GM12878 (cell line): ENCODE measurements at regions not wholly inside any gene's neighbourhood (a gene's known extent, or its start where the extent isn't known, plus 50 kb on each side); places are given as distances from the start of the nearest gene placed in this dataset.
A peak's percentile ranks its signal among the peaks of the same experiment; 100 is the strongest.

ENCODE experiments used
- ATAC-seq: fragments of 200-7000 bp; cut with Tn5 transposase; 3 replicates; pipeline ENCODE4 v1.9.1; 2020; ENCODE audit warnings: mild to moderate bottlenecking, moderate library complexity
- BruUV-seq: library from RNA; stranded (reverse); fragments of 400-500 nt; replicated peaks from 2 replicates; lab custom pipeline; 2021; lab: Mats Ljungman, UMichigan
- CTCF ChIA-PET: fragments of 300-600 bp; sonication (Branson Sonifier 250); formaldehyde crosslinking; extraction: SDS; loops from one replicate; lab custom pipeline; 2021; ENCODE audit warnings: inconsistent platforms; lab: Yijun Ruan, JAX
- POLR2A ChIA-PET: fragments of 350-600 bp; formaldehyde crosslinking; extraction: SDS; loops from one replicate; lab custom pipeline; 2021; ENCODE audit warnings: inconsistent platforms; lab: Charles Lee
- RAD21 ChIA-PET: fragments of 300-600 bp; sonication (Branson Sonifier 250); formaldehyde crosslinking; loops from one replicate; lab custom pipeline; 2023; ENCODE audit warnings: antibody characterized with exemption; ENCODE audit not compliant: unreplicated experiment; lab: Charles Lee
- SMC1A ChIA-PET: fragments of 300-600 bp; sonication (Branson Sonifier 250); formaldehyde crosslinking; loops from one replicate; lab custom pipeline; 2023; ENCODE audit not compliant: unreplicated experiment, uncharacterized antibody; lab: Charles Lee
- DNase-seq: peaks from one replicate; pipeline ENCODE4 v3.0.0-alpha.2; 2011; ENCODE audit warnings: low read depth, low spot score
- FAIRE-seq: peaks from 3 replicates; lab custom pipeline; 2011; peaks lifted over from hg19 to GRCh38; lab: Jason Lieb, UNC
- H2AFZ ChIP-seq: 2 replicates; pipeline ENCODE4 v1.6.0; 2011; ENCODE audit warnings: low read depth, low read length, control low read depth; ENCODE audit not compliant: control insufficient read depth
- H3K27ac ChIP-seq: 2 replicates; pipeline ENCODE4 v1.5.1; 2011; ENCODE audit warnings: control low read depth; ENCODE audit not compliant: control insufficient read depth, insufficient read depth
- H3K27me3 ChIP-seq, 2 experiments: replicated peaks in 1 of 2; 2 replicates each; pipeline versions ENCODE4 v1.6.0 to v1.6.1; 2011; ENCODE audit warnings: low read length in 1 of 2; ENCODE audit not compliant: control insufficient read depth in 2 of 2, insufficient read depth in 2 of 2
- H3K36me3 ChIP-seq, 2 experiments: 2 replicates each; pipeline ENCODE4 v1.5.1; 2011; ENCODE audit warnings: low read length in 1 of 2; ENCODE audit not compliant: control insufficient read depth in 2 of 2, insufficient read depth in 2 of 2
- H3K4me1 ChIP-seq: 2 replicates; pipeline ENCODE4 v1.6.1; 2011; ENCODE audit warnings: mild to moderate bottlenecking, low read length, moderate library complexity, mixed read lengths; ENCODE audit not compliant: control insufficient read depth, insufficient read depth
- H3K4me2 ChIP-seq: 2 replicates; pipeline ENCODE4 v1.6.0; 2011; ENCODE audit warnings: control low read depth; ENCODE audit not compliant: control insufficient read depth, insufficient read depth
- H3K4me3 ChIP-seq: fragments of 200-600 bp; sonication (generic); 2 replicates; pipeline ENCODE4 v1.5.1; 2016
- H3K79me2 ChIP-seq: 2 replicates; pipeline ENCODE4 v1.6.0; 2011; ENCODE audit warnings: low read length; ENCODE audit not compliant: control insufficient read depth, insufficient read depth
- H3K9ac ChIP-seq: 2 replicates; pipeline ENCODE4 v1.8.0; 2011; ENCODE audit warnings: low read length, control low read depth, mixed read lengths; ENCODE audit not compliant: control insufficient read depth, insufficient read depth
- H3K9me3 ChIP-seq: replicated peaks from 3 replicates; pipeline ENCODE4 v1.5.1; 2011; ENCODE audit warnings: mild to moderate bottlenecking, low read length; ENCODE audit not compliant: control insufficient read depth, insufficient read depth
- H4K20me1 ChIP-seq: 2 replicates; pipeline ENCODE4 v1.6.0; 2011; ENCODE audit not compliant: control insufficient read depth, insufficient read depth
- CTCF ChIP-seq, 3 experiments: IDR thresholded peaks in 2 of 3; conservative IDR thresholded peaks in 1 of 3; 2 replicates each; pipeline ENCODE4 v1.5.1; 2011; ENCODE audit warnings: low read depth in 3 of 3, low read length in 3 of 3, mild to moderate bottlenecking in 3 of 3, control low read depth in 2 of 3, moderate library complexity in 2 of 3, inconsistent platforms in 1 of 3, mixed read lengths in 1 of 3; ENCODE audit not compliant: control insufficient read depth in 2 of 3, insufficient read depth in 1 of 3; ENCODE audit errors: extremely low read depth in 1 of 3
- RAD21 ChIP-seq: IDR thresholded peaks from 2 replicates; pipeline ENCODE4 v1.6.1; 2011; ENCODE audit warnings: mild to moderate bottlenecking, low read depth, low read length, moderate library complexity; ENCODE audit not compliant: insufficient read depth
- SMC3 ChIP-seq: IDR thresholded peaks from 2 replicates; pipeline ENCODE4 v1.6.1; 2011; ENCODE audit warnings: low read length, improper control_type of control experiment, borderline replicate concordance
- ZNF622 ChIP-seq: fragments of 450-650 bp; IDR thresholded peaks from 2 replicates; pipeline ENCODE4 v1.6.1; 2017; ENCODE audit warnings: mild to moderate bottlenecking, inconsistent platforms
- WGBS: methylation state at CpG from one replicate; pipeline ENCODE4 v1.1.6; 2016; ENCODE audit warnings: low lambda C conversion rate; ENCODE audit not compliant: insufficient replicate concordance, insufficient coverage; ENCODE audit errors: missing lambda C conversion rate; 5-methylcytosine and 5-hydroxymethylcytosine counted together
- in situ Hi-C: fragments of 300-500 bp; cut with MboI; formaldehyde crosslinking; loops from 9 replicates; pipeline ENCODE4 v1.14.3; 2018; ENCODE audit warnings: mixed read lengths
- intact Hi-C: fragments of 100-400 bp; cut with micrococcal nuclease; formaldehyde crosslinking; loops from one replicate; pipeline ENCODE4 v1.14.2; 2022; ENCODE audit not compliant: unreplicated experiment

DNA sequence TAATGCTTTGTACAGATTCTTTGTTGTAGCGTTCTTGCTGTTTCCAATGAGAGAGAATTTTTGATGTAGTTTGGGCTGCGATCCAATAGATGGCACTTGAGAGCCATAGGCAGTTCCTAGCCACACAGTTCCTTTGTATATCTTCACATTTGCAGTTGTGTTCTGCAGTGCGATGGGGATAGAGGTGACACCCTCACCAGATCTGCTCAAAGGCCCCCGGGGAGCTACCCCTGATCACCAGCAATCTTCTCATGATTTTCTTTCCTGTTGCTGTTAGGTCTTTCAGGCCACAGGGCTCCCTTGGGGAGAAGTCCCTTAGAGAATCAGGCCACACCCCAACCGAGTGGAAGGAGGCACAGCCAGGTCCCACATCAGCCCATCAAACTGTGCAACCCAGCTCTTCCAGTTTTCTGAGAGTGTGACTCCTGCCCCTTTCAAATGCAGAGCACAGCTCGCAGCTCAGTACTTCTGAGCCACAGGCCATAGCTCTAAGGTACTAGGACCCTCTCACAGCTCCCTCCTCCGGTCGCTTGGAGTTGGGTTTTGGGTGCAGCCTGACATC, 353.7 kb downstream of the SLCO4C1 start:
- H3K36me3 ChIP-seq: no peaks in the 10 kb centered on the region
- no peak overlapping the region for H3K4me3 ChIP-seq
- H3K9ac ChIP-seq: no peak overlapping the region
- ChIA-PET RAD21 (interaction anchor here (0.8 to 2.2 kb wide), 3 partner anchors 36 to 1081 kb away, joined by 3 to 10 read pairs (median 5); no protein-coding TSS in a partner anchor), SMC1A (interaction anchor here (0.7 to 1.9 kb wide), 8 partner anchors 9 to 310 kb away, joined by 3 to 9 read pairs (median 4); no protein-coding TSS in a partner anchor), CTCF (interaction anchor here (0.5 to 3.7 kb wide), 11 partner anchors 9 to 322 kb away, joined by 3 to 31 read pairs (median 4); no protein-coding TSS in a partner anchor), POLR2A (no interaction called here)
- no TSS peak for BruUV-seq
- DNase-seq (no peak), ATAC-seq (peak; percentile 90), FAIRE-seq (peak; percentile 84)
- TF ChIP-seq ZNF622 (no peak), SMC3 (peak; percentile 68), CTCF (IDR thresholded peaks at IDR 0.05 in 2 of 3, conservative IDR thresholded peaks at IDR 0.05 in 1 of 3; ENCODE audit: control insufficient read depth in 2 of 3, extremely low read depth in 1 of 3, insufficient read depth in 1 of 3, low read depth in 3 of 3, low read length in 3 of 3) (peak; percentile 66 to 76 (median 66); a peak in 5 of 6 replicates), RAD21 (peak; percentile 72)
- H3K27me3 ChIP-seq: no peaks in the 10 kb centered on the region
- H2AFZ ChIP-seq: no peak overlapping the region
- intact Hi-C loops: loop anchor here (1.0 to 5.0 kb wide), 3 partner anchors 35 to 280 kb away; no protein-coding TSS in a partner anchor
- H3K27ac ChIP-seq: no peak overlapping the region
- WGBS: 28% methylated on average over 8 of the region's 8 CpGs
- in situ Hi-C loops: loop anchor here (5.0 kb wide), 1 partner anchor 280 kb away; no protein-coding TSS in a partner anchor
- H3K4me1 ChIP-seq: no peaks in the 10 kb centered on the region
- no peaks in the 10 kb centered on the region for H3K9me3 ChIP-seq
- no peaks in the 10 kb centered on the region for H4K20me1 ChIP-seq
- no peaks in the 10 kb centered on the region for H3K79me2 ChIP-seq
- no peak overlapping the region for H3K4me2 ChIP-seq
